Muscle layer of duodenum (tissue), 2 donors: ENCODE measurements at regions not wholly inside any gene's neighbourhood (a gene's known extent, or its start where the extent isn't known, plus 50 kb on each side); places are given as distances from the start of the nearest gene placed in this dataset.

Experiments used
- H3K27ac ChIP-seq: one replicate; pipeline ENCODE4 v1.7.0; 2013; ENCODE audit warnings: mild to moderate bottlenecking, low read length
- H3K27me3 ChIP-seq: one replicate; pipeline ENCODE4 v1.7.0; 2013; ENCODE audit warnings: low read depth, mild to moderate bottlenecking, control low read depth, low read length
- H3K36me3 ChIP-seq, 2 donors: one replicate each; pipeline ENCODE4 v1.7.0; 2013; ENCODE audit warnings: low read length in 2 of 2, control low read depth in 1 of 2, mild to moderate bottlenecking in 1 of 2; ENCODE audit not compliant: insufficient read depth in 2 of 2, control insufficient read depth in 1 of 2
- H3K4me1 ChIP-seq, 2 donors: one replicate each; pipeline ENCODE4 v1.7.0; 2013; ENCODE audit warnings: low read length in 2 of 2, mild to moderate bottlenecking in 2 of 2, control low read depth in 1 of 2, moderate library complexity in 1 of 2; ENCODE audit not compliant: insufficient read depth in 2 of 2, control insufficient read depth in 1 of 2
- H3K4me3 ChIP-seq, 2 donors: one replicate each; pipeline ENCODE4 v1.7.0; 2013; ENCODE audit warnings: low read length in 2 of 2, low read depth in 1 of 2, mild to moderate bottlenecking in 1 of 2
- H3K9me3 ChIP-seq, 2 donors: one replicate each; pipeline ENCODE4 v1.7.0; 2013; ENCODE audit warnings: low read length in 2 of 2, control low read depth in 1 of 2, mild to moderate bottlenecking in 1 of 2; ENCODE audit not compliant: control insufficient read depth in 1 of 2
- donor health status: healthy.

- H3K36me3 ChIP-seq: no peaks in the 10 kb centered on the region
- H3K4me1 ChIP-seq: no peaks in the 10 kb centered on the region
- H3K4me3 ChIP-seq: no peak overlapping the region
- H3K27me3 ChIP-seq: no peaks in the 10 kb centered on the region
- H3K9me3 ChIP-seq: no peaks in the 10 kb centered on the region
- H3K27ac ChIP-seq: no peak overlapping the region
These were observed 1356.2 kb upstream of the C9orf72 start for GRCh38 chr9:28929433-28929832.

DNA sequence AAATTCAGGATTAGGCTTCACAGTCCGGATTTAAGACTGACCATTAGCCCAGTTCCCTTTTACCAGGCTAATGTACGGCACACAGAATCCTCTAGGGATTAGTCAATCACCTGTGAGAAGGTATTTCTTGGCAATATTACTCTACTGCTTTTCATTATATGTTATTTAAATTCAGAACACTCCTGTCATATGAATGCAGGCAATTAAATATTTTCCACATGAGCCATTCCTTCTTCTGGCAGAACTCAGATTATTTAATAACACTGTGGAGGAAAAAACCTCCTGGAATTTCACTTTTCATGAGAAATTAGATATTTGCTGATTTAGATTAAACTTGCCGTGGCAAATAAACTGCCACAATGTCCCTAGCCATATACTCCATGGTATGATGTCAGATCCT is 1357.5 kb upstream of the C9orf72 start:
- Histone ChIP-seq H3K27me3 (no peaks in the 10 kb centered on the region), H3K27ac (no peak overlapping the region), H3K9me3 (no peaks in the 10 kb centered on the region), H3K36me3 (no peaks in the 10 kb centered on the region), H3K4me3 (no peak overlapping the region), H3K4me1 (no peaks in the 10 kb centered on the region)

- Histone ChIP-seq H3K4me1 (no peaks in the 10 kb centered on the region), H3K27ac (no peak overlapping the region), H3K27me3 (no peaks in the 10 kb centered on the region), H3K36me3 (no peaks in the 10 kb centered on the region), H3K9me3 (no peaks in the 10 kb centered on the region), H3K4me3 (no peak overlapping the region)
These were observed 1360.8 kb upstream of the C9orf72 start for GRCh38 chr9:28934111-28934510.

GRCh38 chr9:28938981-28939380 is 1365.7 kb upstream of the C9orf72 start:
- H3K4me1 ChIP-seq: no peaks in the 10 kb centered on the region
- H3K27ac ChIP-seq: no peak overlapping the region
- H3K4me3 ChIP-seq: no peak overlapping the region
- no peaks in the 10 kb centered on the region for H3K9me3 ChIP-seq
- H3K27me3 ChIP-seq: no peaks in the 10 kb centered on the region
- no peaks in the 10 kb centered on the region for H3K36me3 ChIP-seq

GRCh38 chr9:28941856-28942255 is 1368.6 kb upstream of the C9orf72 start:
- Histone ChIP-seq H3K9me3 (no peaks in the 10 kb centered on the region), H3K4me3 (no peak overlapping the region), H3K36me3 (no peaks in the 10 kb centered on the region), H3K27me3 (no peaks in the 10 kb centered on the region), H3K4me1 (no peaks in the 10 kb centered on the region), H3K27ac (no peak overlapping the region)

- H3K27ac ChIP-seq: no peak overlapping the region
- H3K4me3 ChIP-seq: no peak overlapping the region
- H3K36me3 ChIP-seq: no peaks in the 10 kb centered on the region
- H3K9me3 ChIP-seq: no peaks in the 10 kb centered on the region
- no peaks in the 10 kb centered on the region for H3K27me3 ChIP-seq
- H3K4me1 ChIP-seq: no peaks in the 10 kb centered on the region
These were observed 1369.7 kb upstream of the C9orf72 start for GRCh38 chr9:28942941-28943340.

DNA sequence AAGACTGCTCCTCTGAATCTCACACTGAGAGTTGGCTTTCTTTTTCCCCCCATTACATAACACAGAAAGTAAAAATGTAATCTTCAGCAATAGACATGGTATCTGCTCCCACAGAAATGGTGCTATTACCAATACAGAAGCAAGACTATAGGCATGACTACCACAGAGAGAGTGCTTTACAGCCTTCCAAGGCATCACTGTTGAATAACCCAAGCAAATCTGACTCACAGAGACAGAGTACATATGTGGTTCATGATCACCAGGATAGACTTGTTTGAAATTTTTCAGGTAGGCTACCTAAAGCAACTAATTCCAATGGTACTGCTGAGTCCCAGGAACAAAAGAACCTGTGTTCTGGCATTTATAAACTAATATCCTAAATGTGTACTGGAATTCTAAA is 1373.4 kb upstream of the C9orf72 start:
- Histone ChIP-seq H3K4me3 (no peak overlapping the region), H3K27ac (no peak overlapping the region), H3K36me3 (no peaks in the 10 kb centered on the region), H3K27me3 (no peaks in the 10 kb centered on the region), H3K4me1 (no peaks in the 10 kb centered on the region), H3K9me3 (peaks cover 0 to 7% of the 10 kb centered on the region in 2 donors)

DNA sequence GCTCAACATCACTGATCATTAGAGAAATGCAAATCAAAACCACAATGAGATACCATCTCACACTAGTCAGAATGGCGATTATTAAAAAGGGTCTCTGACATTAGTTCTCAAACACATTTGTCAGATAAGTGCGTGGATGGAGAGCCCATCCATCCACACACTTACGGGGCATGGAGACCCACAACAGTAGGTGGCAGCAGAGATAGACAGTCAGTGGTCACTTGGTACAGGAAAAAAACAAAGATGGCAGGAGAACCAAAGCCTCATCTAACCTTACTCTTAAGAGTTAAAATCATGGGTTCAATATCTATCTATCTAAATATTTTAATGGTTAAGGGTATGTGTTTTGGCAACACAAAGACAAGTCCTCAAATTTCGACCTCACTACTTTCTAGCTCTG is 1378.7 kb upstream of the C9orf72 start:
- Histone ChIP-seq H3K9me3 (peaks cover 0 to 7% of the 10 kb centered on the region in 2 donors), H3K27ac (no peak overlapping the region), H3K4me1 (no peaks in the 10 kb centered on the region), H3K4me3 (no peak overlapping the region), H3K36me3 (no peaks in the 10 kb centered on the region), H3K27me3 (no peaks in the 10 kb centered on the region)

- Histone ChIP-seq H3K4me3 (no peak overlapping the region), H3K9me3 (peaks cover 0 to 2% of the 10 kb centered on the region in 2 donors), H3K4me1 (no peaks in the 10 kb centered on the region), H3K36me3 (no peaks in the 10 kb centered on the region), H3K27ac (no peak overlapping the region), H3K27me3 (no peaks in the 10 kb centered on the region)
These were observed 1383.0 kb upstream of the C9orf72 start for GRCh38 chr9:28956116-28956880.

- no peaks in the 10 kb centered on the region for H3K4me1 ChIP-seq
These were observed 1387.3 kb upstream of the C9orf72 start for GRCh38 chr9:28960602-28961001.

DNA sequence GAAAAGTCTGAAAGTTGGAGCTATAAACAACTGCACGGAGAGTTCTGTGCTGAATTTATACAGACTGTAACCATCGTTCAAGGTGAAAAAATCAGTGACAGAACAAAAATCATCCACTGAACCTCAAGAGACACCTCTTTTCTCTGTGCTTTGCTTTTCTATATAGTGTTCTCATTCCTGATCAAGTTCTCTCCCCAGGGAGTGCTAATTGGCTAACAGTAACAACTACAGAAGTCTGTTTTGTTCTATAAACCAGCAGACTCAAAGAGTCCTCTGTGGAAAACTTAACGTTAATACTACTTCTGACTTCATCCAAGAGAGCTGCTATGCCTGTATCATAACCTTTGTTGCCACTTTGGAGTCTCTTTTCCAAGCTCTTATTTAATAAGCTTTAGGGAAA is 1388.3 kb upstream of the C9orf72 start:
- no peaks in the 10 kb centered on the region for H3K36me3 ChIP-seq

More at GRCh38 chr9:28960602-28961001, 1387.3 kb upstream of the C9orf72 start:
- Histone ChIP-seq H3K27me3 (no peaks in the 10 kb centered on the region), H3K27ac (no peak overlapping the region), H3K36me3 (no peaks in the 10 kb centered on the region), H3K9me3 (no peaks in the 10 kb centered on the region), H3K4me3 (no peak overlapping the region)

GRCh38 chr9:28967226-28967625 is 1393.9 kb upstream of the C9orf72 start:
- no peaks in the 10 kb centered on the region for H3K4me1 ChIP-seq
- no peak overlapping the region for H3K4me3 ChIP-seq
- H3K27ac ChIP-seq: no peak overlapping the region
- H3K36me3 ChIP-seq: no peaks in the 10 kb centered on the region
- H3K9me3 ChIP-seq: no peaks in the 10 kb centered on the region
- no peaks in the 10 kb centered on the region for H3K27me3 ChIP-seq

More for the DNA sequence above, 1388.3 kb upstream of the C9orf72 start:
- H3K9me3 ChIP-seq: no peaks in the 10 kb centered on the region
- H3K4me1 ChIP-seq: no peaks in the 10 kb centered on the region
- no peaks in the 10 kb centered on the region for H3K27me3 ChIP-seq
- no peak overlapping the region for H3K4me3 ChIP-seq
- no peak overlapping the region for H3K27ac ChIP-seq
